Neural progenitor cell (in vitro differentiated cells): ENCODE measurements at regions not wholly inside any gene's neighbourhood (a gene's known extent, or its start where the extent isn't known, plus 50 kb on each side); places are given as distances from the start of the nearest gene placed in this dataset.

Experiments
- DNase-seq: peaks from one replicate; pipeline ENCODE4 v3.0.0-alpha.2; 2016; ENCODE audit warnings: low spot score
- H2AFZ ChIP-seq: fragments of 200-600 bp; sonication (generic); replicated peaks from 2 replicates; pipeline ENCODE4 v1.6.1; 2016; ENCODE audit warnings: antibody characterized with exemption
- H3F3A ChIP-seq: fragments of 200-600 bp; sonication (generic); 2 replicates; pipeline ENCODE4 v1.6.1; 2016; ENCODE audit warnings: antibody characterized with exemption, low read depth
- H3K27ac ChIP-seq: fragments of 200-600 bp; sonication (generic); 2 replicates; pipeline ENCODE4 v1.5.1; 2016; ENCODE audit warnings: mild to moderate bottlenecking
- H3K27me3 ChIP-seq: fragments of 200-600 bp; sonication (generic); 2 replicates; pipeline ENCODE4 v1.6.1; 2016; ENCODE audit warnings: mild to moderate bottlenecking, moderate library complexity
- H3K36me3 ChIP-seq: fragments of 200-600 bp; sonication (generic); 2 replicates; pipeline ENCODE4 v1.5.1; 2016
- H3K4me1 ChIP-seq: fragments of 200-600 bp; sonication (generic); 2 replicates; pipeline ENCODE4 v1.6.1; 2016; ENCODE audit warnings: mixed run types
- H3K4me2 ChIP-seq: fragments of 200-600 bp; sonication (generic); 2 replicates; pipeline ENCODE4 v1.6.1; 2016
- H3K4me3 ChIP-seq: fragments of 200-600 bp; sonication (generic); 2 replicates; pipeline ENCODE4 v1.5.1; 2016
- H3K79me2 ChIP-seq: fragments of 200-600 bp; sonication (generic); 2 replicates; pipeline ENCODE4 v1.6.1; 2016; ENCODE audit warnings: low read depth
- H3K9ac ChIP-seq: fragments of 200-600 bp; sonication (generic); 2 replicates; pipeline ENCODE4 v1.6.1; 2016
- H3K9me3 ChIP-seq: fragments of 200-600 bp; sonication (generic); 2 replicates; pipeline ENCODE4 v1.5.1; 2016; ENCODE audit warnings: low read depth
- H4K20me1 ChIP-seq: fragments of 200-600 bp; sonication (generic); 2 replicates; pipeline ENCODE4 v1.6.1; 2016; ENCODE audit warnings: low read depth
- H3K27ac Mint-ChIP-seq: 3 replicates; pipeline ENCODE4 v1.8.0; 2021; ENCODE audit warnings: mixed read lengths
- H3K27me3 Mint-ChIP-seq: 2 replicates; pipeline ENCODE4 v1.8.0; 2022; ENCODE audit warnings: low read depth, mild to moderate bottlenecking, inconsistent platforms, moderate library complexity, mixed read lengths; ENCODE audit not compliant: insufficient read depth
- H3K36me3 Mint-ChIP-seq: 3 replicates; pipeline ENCODE4 v1.8.0; 2021; ENCODE audit warnings: mixed read lengths
- H3K4me1 Mint-ChIP-seq: 3 replicates; pipeline ENCODE4 v1.8.0; 2021; ENCODE audit warnings: mixed read lengths
- H3K4me3 Mint-ChIP-seq: 3 replicates; pipeline ENCODE4 v1.8.0; 2021; ENCODE audit warnings: mild to moderate bottlenecking, moderate library complexity, mixed read lengths
- H3K9me3 Mint-ChIP-seq: 3 replicates; pipeline ENCODE4 v1.8.0; 2020; ENCODE audit warnings: mixed read lengths
- CTCF ChIP-seq: fragments of 200-600 bp; sonication (generic); IDR thresholded peaks from 2 replicates; pipeline ENCODE4 v1.5.1; 2017; ENCODE audit warnings: antibody characterized with exemption, mild to moderate bottlenecking
- EZH2 ChIP-seq: fragments of 200-600 bp; sonication (generic); IDR thresholded peaks from 2 replicates; pipeline ENCODE4 v1.6.1; 2017; ENCODE audit warnings: antibody characterized with exemption, mild to moderate bottlenecking, moderate library complexity
- EZH2phosphoT487 ChIP-seq: fragments of 200-600 bp; sonication (generic); IDR thresholded peaks from 2 replicates; pipeline ENCODE4 v1.6.1; 2017; ENCODE audit warnings: antibody characterized with exemption

- Histone ChIP-seq H3K27me3 (peaks cover 4% of the 10 kb centered on the region), H3K36me3 (no peaks in the 10 kb centered on the region), H3K9ac (no peak overlapping the region), H3F3A (no peaks in the 10 kb centered on the region), H3K27ac (no peak overlapping the region), H4K20me1 (no peaks in the 10 kb centered on the region), H3K9me3 (no peaks in the 10 kb centered on the region), H3K4me3 (no peak overlapping the region), H3K4me2 (no peak overlapping the region), H3K4me1 (peaks cover 6% of the 10 kb centered on the region), H2AFZ (peak overlapping the region; percentile 2), H3K79me2 (no peaks in the 10 kb centered on the region)
- peak; percentile 38 for DNase-seq
- Mint-ChIP-seq H3K4me1 (peaks cover 3% of the 10 kb centered on the region), H3K4me3 (no peak overlapping the region), H3K9me3 (no peaks in the 10 kb centered on the region), H3K27me3 (peaks cover 6% of the 10 kb centered on the region), H3K36me3 (no peaks in the 10 kb centered on the region), H3K27ac (no peak overlapping the region)
- TF ChIP-seq CTCF (peak; percentile 51), EZH2phosphoT487 (no peak)
Measured at GRCh38 chr1:18041685-18042355, 65.8 kb upstream of the IGSF21 start.

GRCh38 chr1:18043871-18044270 is 63.7 kb upstream of the IGSF21 start:
- Histone ChIP-seq H3K79me2 (no peaks in the 10 kb centered on the region), H3K9ac (no peak overlapping the region), H2AFZ (no peak overlapping the region), H3F3A (no peaks in the 10 kb centered on the region), H3K36me3 (no peaks in the 10 kb centered on the region), H3K9me3 (no peaks in the 10 kb centered on the region), H3K4me1 (peaks cover 6% of the 10 kb centered on the region), H3K27ac (no peak overlapping the region), H3K4me3 (no peak overlapping the region), H3K27me3 (no peaks in the 10 kb centered on the region), H3K4me2 (no peak overlapping the region), H4K20me1 (no peaks in the 10 kb centered on the region)
- Mint-ChIP-seq H3K27me3 (peaks cover 6% of the 10 kb centered on the region), H3K9me3 (no peaks in the 10 kb centered on the region), H3K4me1 (peaks cover 3% of the 10 kb centered on the region), H3K27ac (no peak overlapping the region), H3K4me3 (no peak overlapping the region), H3K36me3 (no peaks in the 10 kb centered on the region)
- no peak for DNase-seq
- TF ChIP-seq EZH2phosphoT487 (no peak), CTCF (no peak), EZH2 (no peak)

- peaks cover 3% of the 10 kb centered on the region for H3K4me1 Mint-ChIP-seq
- no peak for DNase-seq
Measured at GRCh38 chr1:18045203-18045602, 62.4 kb upstream of the IGSF21 start.

More at GRCh38 chr1:18045203-18045602, 62.4 kb upstream of the IGSF21 start:
- H3K9ac ChIP-seq = no peak overlapping the region
- Mint-ChIP-seq H3K9me3 (peaks cover 3% of the 10 kb centered on the region), H3K4me3 (no peak overlapping the region), H3K27ac (no peak overlapping the region), H3K36me3 (no peaks in the 10 kb centered on the region), H3K27me3 (peaks cover 10% of the 10 kb centered on the region)
- H3K4me2 ChIP-seq = no peak overlapping the region
- H3K36me3 ChIP-seq = no peaks in the 10 kb centered on the region
- H3K4me1 ChIP-seq = peaks cover 6% of the 10 kb centered on the region
- no peak overlapping the region for H3K4me3 ChIP-seq
- H3K27me3 ChIP-seq = no peaks in the 10 kb centered on the region
- H3K79me2 ChIP-seq = no peaks in the 10 kb centered on the region
- TF ChIP-seq EZH2phosphoT487 (no peak), CTCF (no peak), EZH2 (no peak)
- no peak overlapping the region for H3K27ac ChIP-seq
- no peaks in the 10 kb centered on the region for H4K20me1 ChIP-seq
- H2AFZ ChIP-seq = no peak overlapping the region
- H3K9me3 ChIP-seq = no peaks in the 10 kb centered on the region
- H3F3A ChIP-seq = no peaks in the 10 kb centered on the region
